Neural progenitor cell (in vitro differentiated cells): ENCODE measurements at regions not wholly inside any gene's neighbourhood (a gene's known extent, or its start where the extent isn't known, plus 50 kb on each side); places are given as distances from the start of the nearest gene placed in this dataset.

Experiments used
- CTCF ChIP-seq: fragments of 200-600 bp; sonication (generic); IDR thresholded peaks from 2 replicates; pipeline ENCODE4 v1.5.1; 2017; ENCODE audit warnings: antibody characterized with exemption, mild to moderate bottlenecking
- EZH2 ChIP-seq: fragments of 200-600 bp; sonication (generic); IDR thresholded peaks from 2 replicates; pipeline ENCODE4 v1.6.1; 2017; ENCODE audit warnings: antibody characterized with exemption, mild to moderate bottlenecking, moderate library complexity
- EZH2phosphoT487 ChIP-seq: fragments of 200-600 bp; sonication (generic); IDR thresholded peaks from 2 replicates; pipeline ENCODE4 v1.6.1; 2017; ENCODE audit warnings: antibody characterized with exemption

GRCh38 chr3:190174471-190174870 lies 53.8 kb upstream of the P3H2 start:
- no peak for TF ChIP-seq CTCF
- TF ChIP-seq EZH2, result no peak
- no peak for TF ChIP-seq EZH2phosphoT487
